Stimulated activated naive CD8-positive, alpha-beta T cell treated with anti-CD3 and anti-CD28 coated beads, Interleukin-15, amount 100 ng/mL, for 72 hours (primary cell): ENCODE measurements at regions not wholly inside any gene's neighbourhood (a gene's known extent, or its start where the extent isn't known, plus 50 kb on each side); places are given as distances from the start of the nearest gene placed in this dataset.
A peak's percentile ranks its signal among the peaks of the same experiment; 100 is the strongest.
"Not testable (repeated sequence)": the region's sequence is repeated elsewhere in the genome, so short reads cannot be mapped to it uniquely, and the experiment has no call there.

Source experiments
- ATAC-seq: fragments of 150-1000 bp; cut with Tn5 transposase; 2 replicates; pipeline ENCODE4 v1.10.0; 2021; ENCODE audit warnings: mild to moderate bottlenecking, moderate library complexity
- DNase-seq, 2 donors: peaks; one replicate each; pipeline ENCODE4 v3.0.0; 2021 to 2022
- H3K27ac Mint-ChIP-seq, 2 donors: one replicate each; pipeline ENCODE4 v1.8.0; 2022; ENCODE audit warnings: mild to moderate bottlenecking in 2 of 2, mixed read lengths in 2 of 2, moderate library complexity in 2 of 2
- H3K27me3 Mint-ChIP-seq: one replicate; pipeline ENCODE4 v1.8.0; 2022; ENCODE audit warnings: mixed read lengths
- H3K4me1 Mint-ChIP-seq: one replicate; pipeline ENCODE4 v1.8.0; 2022; ENCODE audit warnings: mild to moderate bottlenecking, mixed read lengths
- H3K4me3 Mint-ChIP-seq, 2 donors: one replicate each; pipeline ENCODE4 v1.8.0; 2022; ENCODE audit warnings: mild to moderate bottlenecking in 2 of 2, mixed read lengths in 2 of 2, moderate library complexity in 1 of 2
- H3K9me3 Mint-ChIP-seq, 2 donors: one replicate each; pipeline ENCODE4 v1.8.0; 2022; ENCODE audit warnings: mixed read lengths in 2 of 2

GRCh38 chr7:65504504-65505319, 131.1 kb downstream of the ZNF92 start:
- ATAC-seq, H3K9me3 Mint-ChIP-seq, H3K4me1 Mint-ChIP-seq, DNase-seq, H3K27me3 Mint-ChIP-seq, H3K4me3 Mint-ChIP-seq, H3K27ac Mint-ChIP-seq: not testable (repeated sequence)

GRCh38 chr7:65505320-65505633, 131.6 kb downstream of the ZNF92 start:
- not testable (repeated sequence) for H3K4me3 Mint-ChIP-seq, ATAC-seq, DNase-seq, H3K27ac Mint-ChIP-seq, H3K9me3 Mint-ChIP-seq, H3K4me1 Mint-ChIP-seq
- peaks cover 15% of the 10 kb centered on the region for H3K27me3 Mint-ChIP-seq

GRCh38 chr7:65508581-65509367, 135.1 kb downstream of the ZNF92 start:
- DNase-seq, result peak in 1 of 2 donors; percentile 3
- peaks cover 31% of the 10 kb centered on the region for H3K27me3 Mint-ChIP-seq
- ATAC-seq, H3K27ac Mint-ChIP-seq, H3K9me3 Mint-ChIP-seq, H3K4me1 Mint-ChIP-seq: not testable (repeated sequence)
- H3K4me3 Mint-ChIP-seq, result peak overlapping the region; percentile 53 to 70

GRCh38 chr7:65509368-65510186, 135.9 kb downstream of the ZNF92 start:
- peaks cover 39% of the 10 kb centered on the region for H3K27me3 Mint-ChIP-seq
- peak overlapping the region; percentile 53 to 70 for H3K4me3 Mint-ChIP-seq
- peaks cover 6% of the 10 kb centered on the region for H3K4me1 Mint-ChIP-seq
- no peaks in the 10 kb centered on the region for H3K9me3 Mint-ChIP-seq
- ATAC-seq (no peak), DNase-seq (peak in 1 of 2 donors; percentile 1)
- no peak overlapping the region for H3K27ac Mint-ChIP-seq

DNA sequence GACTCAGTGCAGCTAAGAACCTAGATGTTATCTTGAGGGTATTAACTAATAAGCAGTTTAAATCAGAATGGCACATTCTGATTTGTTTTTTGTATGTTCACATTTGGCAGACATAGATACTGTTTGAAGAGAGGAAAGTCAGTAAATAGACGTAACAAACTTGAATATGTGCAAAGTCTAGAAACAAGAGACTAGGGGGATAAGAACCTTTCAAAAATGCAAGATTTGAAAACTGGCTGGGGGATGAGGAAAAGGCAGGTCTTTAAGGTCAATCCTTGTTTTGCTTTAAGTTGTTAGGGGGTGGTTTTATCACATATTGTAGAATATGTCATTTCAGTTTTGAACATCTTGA, 136.5 kb downstream of the ZNF92 start:
- H3K9me3 Mint-ChIP-seq, DNase-seq, ATAC-seq, H3K27ac Mint-ChIP-seq, H3K4me1 Mint-ChIP-seq: not testable (repeated sequence)
- Mint-ChIP-seq H3K4me3 (peak overlapping the region; percentile 53 to 70), H3K27me3 (peaks cover 42% of the 10 kb centered on the region)

DNA sequence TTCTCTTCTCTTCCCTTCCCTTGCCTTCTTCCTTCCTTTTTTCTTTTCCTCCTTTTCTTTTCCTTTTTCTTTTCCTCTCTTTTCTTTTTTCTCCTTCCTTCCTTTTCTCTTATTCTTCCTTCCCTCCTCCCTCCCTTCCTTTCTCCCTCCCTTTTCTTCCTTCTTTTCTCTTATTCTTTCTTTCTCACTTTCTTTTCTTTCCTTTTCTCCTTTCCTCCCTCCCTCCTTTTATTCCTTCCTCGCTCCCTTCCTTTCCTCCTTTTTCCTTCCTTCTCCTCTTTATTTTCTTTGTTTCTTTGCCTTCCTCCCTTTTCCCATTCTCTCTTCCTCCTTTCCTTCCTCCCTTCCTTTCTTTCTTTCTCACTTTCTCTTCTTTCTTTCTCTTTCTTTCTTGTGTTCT, 146.1 kb downstream of the ZNF92 start:
- not testable (repeated sequence) for DNase-seq, H3K9me3 Mint-ChIP-seq, H3K27me3 Mint-ChIP-seq, H3K27ac Mint-ChIP-seq, H3K4me3 Mint-ChIP-seq, H3K4me1 Mint-ChIP-seq, ATAC-seq

GRCh38 chr7:65545465-65546161, 172.0 kb downstream of the ZNF92 start:
- DNase-seq, ATAC-seq, H3K4me3 Mint-ChIP-seq, H3K27me3 Mint-ChIP-seq, H3K27ac Mint-ChIP-seq, H3K9me3 Mint-ChIP-seq, H3K4me1 Mint-ChIP-seq: not testable (repeated sequence)

DNA sequence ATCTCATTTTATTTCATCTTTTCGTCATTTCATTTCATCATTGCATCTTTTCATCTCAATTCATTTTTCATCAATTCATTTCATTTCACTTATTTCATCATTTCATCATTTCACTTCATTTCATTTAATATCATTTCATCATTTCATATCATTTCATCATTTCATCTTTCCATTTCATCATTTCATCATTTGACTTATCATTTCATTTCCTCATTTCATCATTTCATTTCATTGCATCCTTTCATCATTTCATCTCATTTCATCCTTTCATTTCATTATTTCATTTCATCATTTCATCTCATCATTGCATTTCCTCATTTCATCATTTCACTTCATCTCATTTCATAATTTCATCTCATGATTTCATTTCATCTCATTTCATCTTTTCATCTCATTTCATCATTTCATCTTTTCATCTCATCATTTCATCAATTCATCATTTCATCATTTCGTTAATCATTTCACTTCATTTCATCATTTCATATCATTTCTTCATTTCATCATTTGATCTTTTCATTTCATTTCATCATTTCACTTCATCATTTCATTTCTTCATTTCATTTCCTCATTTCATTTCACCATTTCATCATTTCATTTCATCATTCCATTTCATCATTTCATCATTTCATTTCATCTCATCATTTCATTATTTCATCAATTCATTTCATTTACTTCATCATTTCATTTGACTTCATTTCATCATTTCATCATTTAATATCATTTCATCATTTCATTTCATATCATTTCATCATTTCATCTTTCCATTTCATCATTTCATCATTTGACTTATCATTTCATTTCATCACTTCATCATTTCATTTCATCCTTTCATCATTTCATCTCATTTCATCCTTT, 176.2 kb downstream of the ZNF92 start:
- peak overlapping the region; percentile 75 to 90 for H3K27ac Mint-ChIP-seq
- H3K4me1 Mint-ChIP-seq, H3K4me3 Mint-ChIP-seq, ATAC-seq, DNase-seq: not testable (repeated sequence)
- peaks cover 9 to 15% of the 10 kb centered on the region in 2 donors for H3K9me3 Mint-ChIP-seq
- H3K27me3 Mint-ChIP-seq, result peaks cover 15% of the 10 kb centered on the region

DNA sequence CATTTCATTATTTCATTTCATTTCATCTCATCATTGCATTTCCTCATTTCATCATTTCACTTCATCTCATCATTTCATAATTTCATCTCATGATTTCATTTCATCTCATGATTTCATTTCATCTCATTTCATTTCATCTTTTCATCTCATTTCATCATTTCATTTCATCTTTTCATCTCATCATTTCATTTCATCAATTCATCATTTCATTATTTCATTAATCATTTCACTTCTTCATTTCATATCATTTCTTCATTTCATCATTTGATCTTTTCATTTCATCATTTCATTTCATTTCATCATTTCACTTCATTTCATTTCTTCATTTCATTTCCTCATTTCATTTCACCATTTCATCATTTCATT, 176.8 kb downstream of the ZNF92 start:
- not testable (repeated sequence) for DNase-seq, ATAC-seq, H3K4me3 Mint-ChIP-seq, H3K4me1 Mint-ChIP-seq
- H3K27ac Mint-ChIP-seq, result peak overlapping the region; percentile 82 to 93
- H3K27me3 Mint-ChIP-seq, result peaks cover 15% of the 10 kb centered on the region
- peaks cover 9 to 15% of the 10 kb centered on the region in 2 donors for H3K9me3 Mint-ChIP-seq

GRCh38 chr7:65551042-65551441, 177.4 kb downstream of the ZNF92 start:
- Mint-ChIP-seq H3K27ac (peak overlapping the region; percentile 93 to 98), H3K4me3 (peak overlapping the region in 1 of 2 donors; percentile 34), H3K9me3 (peaks cover 9 to 15% of the 10 kb centered on the region in 2 donors), H3K27me3 (peaks cover 15% of the 10 kb centered on the region)
- H3K4me1 Mint-ChIP-seq, DNase-seq, ATAC-seq: not testable (repeated sequence)

GRCh38 chr7:65554553-65555476, 181.2 kb downstream of the ZNF92 start:
- not testable (repeated sequence) for H3K9me3 Mint-ChIP-seq, DNase-seq, H3K4me3 Mint-ChIP-seq, H3K27me3 Mint-ChIP-seq, ATAC-seq, H3K27ac Mint-ChIP-seq, H3K4me1 Mint-ChIP-seq

- not testable (repeated sequence) for H3K9me3 Mint-ChIP-seq, ATAC-seq
Observed at GRCh38 chr7:65558584-65558983, 184.9 kb downstream of the ZNF92 start.

GRCh38 chr7:65561786-65562372, 188.2 kb downstream of the ZNF92 start:
- not testable (repeated sequence) for DNase-seq, H3K27me3 Mint-ChIP-seq, H3K4me1 Mint-ChIP-seq, ATAC-seq, H3K4me3 Mint-ChIP-seq, H3K9me3 Mint-ChIP-seq, H3K27ac Mint-ChIP-seq

More at GRCh38 chr7:65558584-65558983, 184.9 kb downstream of the ZNF92 start:
- not testable (repeated sequence) for H3K27me3 Mint-ChIP-seq, H3K4me3 Mint-ChIP-seq, H3K4me1 Mint-ChIP-seq, DNase-seq, H3K27ac Mint-ChIP-seq
